Thyroid gland (tissue), 4 donors: ENCODE measurements at regions not wholly inside any gene's neighbourhood (a gene's known extent, or its start where the extent isn't known, plus 50 kb on each side); places are given as distances from the start of the nearest gene placed in this dataset.

ENCODE experiments used
- DNase-seq, 2 donors: peaks; one replicate each; pipeline ENCODE4 v3.0.0-alpha.2; 2019
- H3K27ac ChIP-seq, 3 donors: fragments of 200-600 bp; sonication (generic); 1 replicate in 2 of 3; 2 replicates in 1 of 3; pipeline ENCODE4 v1.5.1; 2016 to 2019; ENCODE audit warnings: mild to moderate bottlenecking in 1 of 3, moderate library complexity in 1 of 3
- H3K27me3 ChIP-seq: fragments of 200-600 bp; sonication (generic); one replicate; pipeline ENCODE4 v1.5.1; 2019
- H3K36me3 ChIP-seq, 2 donors: fragments of 200-600 bp; sonication (generic); one replicate each; pipeline ENCODE4 v1.5.1; 2016 to 2019
- H3K4me1 ChIP-seq, 2 donors: fragments of 200-600 bp; sonication (generic); one replicate each; pipeline ENCODE4 v1.5.1; 2017 to 2019
- H3K4me3 ChIP-seq, 3 donors: fragments of 200-600 bp; sonication (generic); replicated peaks in 1 of 3; 1 replicate in 2 of 3; 2 replicates in 1 of 3; pipeline ENCODE4 v1.5.1; 2016; ENCODE audit warnings: mild to moderate bottlenecking in 1 of 3
- H3K9me3 ChIP-seq: fragments of 200-600 bp; sonication (generic); one replicate; pipeline ENCODE4 v1.5.1; 2017
- CTCF ChIP-seq, 6 experiments: fragments of 200-600 bp in 3 of 6; fragments of 450-650 bp in 3 of 6; sonication (generic) in 3 of 6; IDR thresholded peaks; one replicate each; pipeline ENCODE4 v1.5.1; 2016 to 2019; ENCODE audit warnings: antibody characterized with exemption in 6 of 6, mild to moderate bottlenecking in 2 of 6, inconsistent platforms in 1 of 6, moderate library complexity in 1 of 6
- POLR2A ChIP-seq, 2 donors: fragments of 450-650 bp; IDR thresholded peaks; one replicate each; pipeline ENCODE4 v1.6.1; 2017; ENCODE audit warnings: antibody characterized with exemption in 2 of 2, mild to moderate bottlenecking in 2 of 2, moderate library complexity in 1 of 2
- WGBS, 2 donors: methylation state at CpG; one replicate each; pipeline ENCODE4 v1.1.5; 2017; 5-methylcytosine and 5-hydroxymethylcytosine counted together
- intact Hi-C: fragments of 100-400 bp; cut with DNase I; formaldehyde crosslinking; loops from one replicate; pipeline ENCODE4 v1.15.1; 2023

- no peaks in the 10 kb centered on the region for H3K4me1 ChIP-seq
- TF ChIP-seq CTCF (IDR thresholded peaks at IDR 0.05) (no peak), POLR2A (IDR thresholded peaks at IDR 0.05) (no peak)
- intact Hi-C loops, result no loop called here
- H3K36me3 ChIP-seq, result no peaks in the 10 kb centered on the region
- no peaks in the 10 kb centered on the region for H3K9me3 ChIP-seq
- no peaks in the 10 kb centered on the region for H3K27me3 ChIP-seq
- H3K4me3 ChIP-seq, result no peak overlapping the region
- no peak for DNase-seq
- 72 to 80% methylated on average over 2 to 3 of the region's 3 CpGs for WGBS, 2 donors
- H3K27ac ChIP-seq, result no peak overlapping the region
Observed at GRCh38 chr12:19837543-19837942, 398.3 kb downstream of the AEBP2 start.

- TF ChIP-seq CTCF (IDR thresholded peaks at IDR 0.05) (no peak), POLR2A (IDR thresholded peaks at IDR 0.05) (no peak)
- H3K27ac ChIP-seq, result no peak overlapping the region
- no peaks in the 10 kb centered on the region for H3K9me3 ChIP-seq
- H3K4me1 ChIP-seq, result no peaks in the 10 kb centered on the region
- no peaks in the 10 kb centered on the region for H3K36me3 ChIP-seq
- no peak for DNase-seq
- H3K4me3 ChIP-seq, result no peak overlapping the region
- H3K27me3 ChIP-seq, result no peaks in the 10 kb centered on the region
- intact Hi-C loops, result no loop called here
Observed at GRCh38 chr12:19841451-19841850, 402.2 kb downstream of the AEBP2 start.

GRCh38 chr12:19842116-19842515 lies 402.8 kb downstream of the AEBP2 start:
- no peak for DNase-seq
- 71 to 85% methylated on average over 3 of the region's 3 CpGs for WGBS, 2 donors
- Histone ChIP-seq H3K27me3 (no peaks in the 10 kb centered on the region), H3K9me3 (no peaks in the 10 kb centered on the region), H3K4me1 (no peaks in the 10 kb centered on the region), H3K36me3 (no peaks in the 10 kb centered on the region), H3K27ac (no peak overlapping the region), H3K4me3 (no peak overlapping the region)
- intact Hi-C loops, result no loop called here
- TF ChIP-seq POLR2A (IDR thresholded peaks at IDR 0.05), result no peak
- TF ChIP-seq CTCF (IDR thresholded peaks at IDR 0.05), result no peak

- Histone ChIP-seq H3K9me3 (no peaks in the 10 kb centered on the region), H3K36me3 (no peaks in the 10 kb centered on the region), H3K4me3 (no peak overlapping the region), H3K4me1 (no peaks in the 10 kb centered on the region), H3K27me3 (no peaks in the 10 kb centered on the region), H3K27ac (no peak overlapping the region)
- intact Hi-C loops, result no loop called here
- TF ChIP-seq POLR2A (IDR thresholded peaks at IDR 0.05), result no peak
- TF ChIP-seq CTCF (IDR thresholded peaks at IDR 0.05), result no peak
- 100% methylated on average over 1 of the region's 1 CpG for WGBS, 2 donors
- no peak for DNase-seq
Observed at GRCh38 chr12:19844224-19844623, 404.9 kb downstream of the AEBP2 start.

- H3K27ac ChIP-seq, result no peak overlapping the region
- intact Hi-C loops, result no loop called here
- 53 to 82% methylated on average over 3 of the region's 3 CpGs for WGBS, 2 donors
- H3K36me3 ChIP-seq, result no peaks in the 10 kb centered on the region
- H3K27me3 ChIP-seq, result no peaks in the 10 kb centered on the region
- no peaks in the 10 kb centered on the region for H3K9me3 ChIP-seq
- H3K4me1 ChIP-seq, result peaks cover 5 to 16% of the 10 kb centered on the region in 2 donors
- TF ChIP-seq POLR2A (IDR thresholded peaks at IDR 0.05), result no peak
- no peak for TF ChIP-seq CTCF (IDR thresholded peaks at IDR 0.05)
- no peak overlapping the region for H3K4me3 ChIP-seq
- no peak for DNase-seq
Observed at GRCh38 chr12:19846574-19846973, 407.3 kb downstream of the AEBP2 start.
